ENCODE measurements at regions not wholly inside any gene's neighbourhood (a gene's known extent, or its start where the extent isn't known, plus 50 kb on each side); places are given as distances from the start of the nearest gene placed in this dataset.

GRCh38 chr2:217398101-217398500, 538.2 kb upstream of the TNP1 start:
- no peaks in the 10 kb centered on the region for H3K9me3 ChIP-seq
- no peak overlapping the region for H3K27ac ChIP-seq
- no peak overlapping the region for H3K4me3 ChIP-seq
- intact Hi-C loops (cut with DNase I; ENCODE audit: low total_unique reads), result no loop called here
- TF ChIP-seq POLR2A (IDR thresholded peaks at IDR 0.05) (no peak), CTCF (IDR thresholded peaks at IDR 0.05) (no peak), POLR2AphosphoS5 (IDR thresholded peaks at IDR 0.05) (no peak)
- no peaks in the 10 kb centered on the region for H3K27me3 ChIP-seq
- DNase-seq (ENCODE audit: low spot score in 2 of 2), result no peak
- peaks cover 0 to 4% of the 10 kb centered on the region in 2 donors for H3K4me1 ChIP-seq
- no peaks in the 10 kb centered on the region for H3K36me3 ChIP-seq

DNA sequence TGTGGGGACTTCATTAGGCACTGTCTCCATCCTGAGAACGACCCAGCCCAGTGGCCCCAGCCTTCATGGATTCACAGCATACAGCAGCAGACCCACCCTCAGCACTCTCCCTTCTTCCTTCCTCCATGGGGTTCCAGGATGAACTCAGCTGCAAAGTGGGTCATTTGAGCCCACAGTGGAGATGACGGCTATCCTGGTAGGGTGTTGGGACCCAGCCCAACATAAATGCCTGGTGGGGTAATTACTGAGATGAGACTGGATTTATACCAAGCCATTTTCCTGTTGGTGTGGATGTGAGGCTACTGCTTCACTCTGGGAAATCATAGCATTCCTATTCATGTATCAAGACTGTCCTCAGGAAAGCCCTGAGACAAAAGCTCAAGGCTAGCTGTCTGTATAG, 536.7 kb upstream of the TNP1 start:
- TF ChIP-seq CTCF (IDR thresholded peaks at IDR 0.05) (no peak), POLR2A (IDR thresholded peaks at IDR 0.05) (no peak), POLR2AphosphoS5 (IDR thresholded peaks at IDR 0.05) (no peak)
- no peaks in the 10 kb centered on the region for H3K36me3 ChIP-seq
- intact Hi-C loops (cut with DNase I; ENCODE audit: low total_unique reads), result no loop called here
- peaks cover 0 to 4% of the 10 kb centered on the region in 2 donors for H3K4me1 ChIP-seq
- DNase-seq (ENCODE audit: low spot score in 2 of 2), result no peak
- H3K4me3 ChIP-seq, result no peak overlapping the region
- no peaks in the 10 kb centered on the region for H3K9me3 ChIP-seq
- H3K27ac ChIP-seq, result peak overlapping the region; percentile 52 to 55
- no peaks in the 10 kb centered on the region for H3K27me3 ChIP-seq

- H3K9me3 ChIP-seq, result peaks cover 0 to under 1% of the 10 kb centered on the region in 2 donors
- no peaks in the 10 kb centered on the region for H3K36me3 ChIP-seq
- peaks cover 0 to 4% of the 10 kb centered on the region in 2 donors for H3K4me1 ChIP-seq
- TF ChIP-seq CTCF (IDR thresholded peaks at IDR 0.05), result no peak
- no peak for TF ChIP-seq POLR2AphosphoS5 (IDR thresholded peaks at IDR 0.05)
- no peak for TF ChIP-seq POLR2A (IDR thresholded peaks at IDR 0.05)
- no peaks in the 10 kb centered on the region for H3K27me3 ChIP-seq
- H3K27ac ChIP-seq, result peak overlapping the region; percentile 52 to 55
- H3K4me3 ChIP-seq, result no peak overlapping the region
- intact Hi-C loops (cut with DNase I; ENCODE audit: low total_unique reads), result no loop called here
- DNase-seq (ENCODE audit: low spot score in 2 of 2), result no peak
Measured at GRCh38 chr2:217396165-217396564, 536.3 kb upstream of the TNP1 start.

- intact Hi-C loops (cut with DNase I; ENCODE audit: low total_unique reads), result no loop called here
- H3K27ac ChIP-seq, result peak overlapping the region in 1 of 2 donors; percentile 33
Measured at GRCh38 chr2:217394510-217395351, 534.9 kb upstream of the TNP1 start.

More at GRCh38 chr2:217394510-217395351, 534.9 kb upstream of the TNP1 start:
- peaks cover 0 to 6% of the 10 kb centered on the region in 2 donors for H3K9me3 ChIP-seq
- peaks cover 0 to 4% of the 10 kb centered on the region in 2 donors for H3K4me1 ChIP-seq
- TF ChIP-seq CTCF (IDR thresholded peaks at IDR 0.05) (no peak), POLR2AphosphoS5 (IDR thresholded peaks at IDR 0.05) (peak in 1 of 3 donors; percentile 22), POLR2A (IDR thresholded peaks at IDR 0.05) (no peak)
- DNase-seq (ENCODE audit: low spot score in 2 of 2), result no peak
- H3K27me3 ChIP-seq, result no peaks in the 10 kb centered on the region
- no peaks in the 10 kb centered on the region for H3K36me3 ChIP-seq
- H3K4me3 ChIP-seq, result no peak overlapping the region
